Effector memory CD8-positive, alpha-beta T cell (primary cell): ENCODE measurements at regions not wholly inside any gene's neighbourhood (a gene's known extent, or its start where the extent isn't known, plus 50 kb on each side); places are given as distances from the start of the nearest gene placed in this dataset.
"Not testable (repeated sequence)": the region's sequence is repeated elsewhere in the genome, so short reads cannot be mapped to it uniquely, and the experiment has no call there.

ENCODE experiments used
- ATAC-seq: fragments of 150-1000 bp; cut with Tn5 transposase; replicated peaks from 2 replicates; pipeline ENCODE4 v1.10.0; 2021; ENCODE audit warnings: mild to moderate bottlenecking, moderate library complexity
- DNase-seq, 3 experiments: peaks; one replicate each; pipeline ENCODE4 v3.0.0; 2021
- H3K27ac Mint-ChIP-seq, 2 donors: one replicate each; pipeline ENCODE4 v1.8.0; 2022; ENCODE audit warnings: mild to moderate bottlenecking in 2 of 2, mixed read lengths in 2 of 2, moderate library complexity in 2 of 2
- H3K27me3 Mint-ChIP-seq, 2 donors: one replicate each; pipeline ENCODE4 v1.8.0; 2022; ENCODE audit warnings: mixed read lengths in 2 of 2
- H3K36me3 Mint-ChIP-seq: one replicate; pipeline ENCODE4 v1.8.0; 2022; ENCODE audit warnings: mild to moderate bottlenecking, moderate library complexity, mixed read lengths; ENCODE audit not compliant: insufficient read depth
- H3K4me1 Mint-ChIP-seq, 2 donors: one replicate each; pipeline ENCODE4 v1.8.0; 2022; ENCODE audit warnings: low read depth in 2 of 2, mixed read lengths in 2 of 2
- H3K4me3 Mint-ChIP-seq, 2 donors: one replicate each; pipeline ENCODE4 v1.8.0; 2022; ENCODE audit warnings: mild to moderate bottlenecking in 2 of 2, mixed read lengths in 2 of 2, moderate library complexity in 2 of 2
- H3K9me3 Mint-ChIP-seq, 2 donors: one replicate each; pipeline ENCODE4 v1.8.0; 2022; ENCODE audit warnings: mixed read lengths in 2 of 2

- no peaks in the 10 kb centered on the region for H3K4me1 Mint-ChIP-seq
- ATAC-seq (no peak), DNase-seq (no peak)
- H3K27me3 Mint-ChIP-seq: no peaks in the 10 kb centered on the region
- H3K36me3 Mint-ChIP-seq: no peaks in the 10 kb centered on the region
- H3K27ac Mint-ChIP-seq: no peak overlapping the region
- peaks cover 6 to 21% of the 10 kb centered on the region in 2 donors for H3K9me3 Mint-ChIP-seq
- H3K4me3 Mint-ChIP-seq: no peak overlapping the region
These were observed 475.5 kb downstream of the AACS start for GRCh38 chr12:125540580-125541204.

DNA sequence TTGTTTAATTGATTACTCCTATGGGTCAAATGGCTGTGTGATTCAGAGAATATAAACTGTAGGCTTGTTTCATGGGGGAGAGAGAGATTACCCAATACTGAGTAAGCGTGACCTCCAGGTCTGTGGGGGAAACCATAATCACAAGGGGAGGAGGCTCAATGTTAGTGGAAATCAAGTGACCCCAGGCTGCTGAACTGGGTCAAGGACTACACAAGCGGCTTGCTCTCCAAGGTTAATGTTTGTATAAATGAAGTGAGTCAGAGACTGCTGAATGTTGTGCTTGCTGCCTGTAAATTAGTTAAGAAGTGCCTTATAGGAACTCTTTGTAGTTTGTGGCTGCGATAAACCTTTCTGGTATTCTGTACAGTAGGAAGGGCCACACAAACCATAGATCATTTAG, 479.7 kb downstream of the AACS start:
- H3K4me1 Mint-ChIP-seq: no peaks in the 10 kb centered on the region
- DNase-seq (no peak), ATAC-seq (no peak)
- no peaks in the 10 kb centered on the region for H3K27me3 Mint-ChIP-seq
- no peak overlapping the region for H3K4me3 Mint-ChIP-seq
- peaks cover 3 to 11% of the 10 kb centered on the region in 2 donors for H3K9me3 Mint-ChIP-seq
- no peaks in the 10 kb centered on the region for H3K36me3 Mint-ChIP-seq
- no peak overlapping the region for H3K27ac Mint-ChIP-seq

DNA sequence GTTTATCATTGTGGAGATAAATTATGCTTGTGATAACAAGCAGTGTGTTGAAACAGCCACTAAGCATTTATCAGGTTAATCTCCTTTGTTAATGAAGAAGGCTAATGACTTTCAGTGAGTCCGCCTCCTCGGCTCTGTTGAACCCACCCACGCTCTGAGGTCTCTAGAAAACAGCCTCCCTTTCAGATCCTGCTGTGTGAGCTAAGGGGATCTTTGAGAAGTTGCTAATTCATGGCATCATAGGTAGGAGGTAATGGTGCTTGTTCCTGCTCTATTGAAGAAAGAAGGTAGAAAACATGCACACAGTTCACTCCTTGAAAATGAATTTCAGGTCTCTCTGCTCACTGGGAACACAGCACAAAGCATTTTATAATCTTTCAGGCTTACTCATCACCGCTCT, 483.9 kb downstream of the AACS start:
- no peak for DNase-seq
- H3K4me1 Mint-ChIP-seq: no peaks in the 10 kb centered on the region

DNA sequence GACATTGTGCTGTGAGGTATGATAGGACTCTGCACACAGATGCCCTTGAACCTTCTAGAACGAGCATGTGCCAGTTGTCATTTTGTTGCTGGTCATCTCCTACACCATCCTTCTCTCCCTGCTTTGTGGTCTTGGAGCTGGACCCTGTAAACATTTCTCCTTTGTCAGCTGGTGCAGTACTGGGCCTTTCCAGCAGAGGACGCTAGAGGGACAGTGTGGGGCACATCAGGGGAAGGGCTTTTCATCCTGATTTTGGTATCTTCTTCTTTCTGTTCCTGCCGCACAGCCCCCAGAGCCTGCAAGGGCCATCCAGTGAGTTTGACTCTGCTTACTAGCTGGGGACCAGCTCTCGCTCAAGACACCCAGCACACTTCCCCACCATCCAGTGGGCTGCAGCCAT, 484.6 kb downstream of the AACS start:
- Mint-ChIP-seq H3K27me3 (no peaks in the 10 kb centered on the region), H3K4me3 (no peak overlapping the region)
- no peak for ATAC-seq

More for the DNA sequence above, 483.9 kb downstream of the AACS start:
- Mint-ChIP-seq H3K4me3 (no peak overlapping the region), H3K9me3 (peaks cover 3 to 21% of the 10 kb centered on the region in 2 donors), H3K36me3 (no peaks in the 10 kb centered on the region), H3K27ac (no peak overlapping the region), H3K27me3 (no peaks in the 10 kb centered on the region)
- ATAC-seq: no peak

DNA sequence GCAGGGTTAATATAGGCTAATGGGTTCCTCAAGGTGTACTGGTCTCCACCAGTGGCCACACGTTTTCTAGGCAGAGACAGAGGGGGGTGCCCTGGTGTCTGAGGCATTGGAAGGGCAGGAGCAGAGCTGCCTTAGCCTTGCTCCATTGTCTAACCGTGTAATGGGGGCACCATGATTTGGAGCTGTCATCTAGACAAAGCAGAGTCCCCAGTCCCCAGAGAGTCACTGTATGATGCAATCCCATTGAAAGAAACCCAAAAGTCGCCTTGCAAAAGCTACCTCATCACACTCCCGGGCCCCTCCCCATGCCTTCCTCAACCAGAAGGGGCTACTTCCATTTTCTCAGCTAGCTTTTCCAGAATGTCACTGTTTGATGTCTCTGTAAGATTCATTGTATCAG, 487.1 kb downstream of the AACS start:
- no peak overlapping the region for H3K27ac Mint-ChIP-seq
- no peak overlapping the region for H3K4me3 Mint-ChIP-seq
- DNase-seq (no peak), ATAC-seq (no peak)
- H3K27me3 Mint-ChIP-seq: no peaks in the 10 kb centered on the region
- no peaks in the 10 kb centered on the region for H3K4me1 Mint-ChIP-seq
- peaks cover 3 to 10% of the 10 kb centered on the region in 2 donors for H3K9me3 Mint-ChIP-seq
- no peaks in the 10 kb centered on the region for H3K36me3 Mint-ChIP-seq

More for the DNA sequence above, 484.6 kb downstream of the AACS start:
- DNase-seq: no peak
- H3K4me1 Mint-ChIP-seq: no peaks in the 10 kb centered on the region
- peaks cover 3 to 14% of the 10 kb centered on the region in 2 donors for H3K9me3 Mint-ChIP-seq
- H3K27ac Mint-ChIP-seq: no peak overlapping the region
- no peaks in the 10 kb centered on the region for H3K36me3 Mint-ChIP-seq

GRCh38 chr12:125561008-125561407, 495.8 kb downstream of the AACS start:
- H3K36me3 Mint-ChIP-seq, DNase-seq, H3K4me1 Mint-ChIP-seq, H3K27ac Mint-ChIP-seq, H3K4me3 Mint-ChIP-seq, H3K9me3 Mint-ChIP-seq, H3K27me3 Mint-ChIP-seq, ATAC-seq: not testable (repeated sequence)

DNA sequence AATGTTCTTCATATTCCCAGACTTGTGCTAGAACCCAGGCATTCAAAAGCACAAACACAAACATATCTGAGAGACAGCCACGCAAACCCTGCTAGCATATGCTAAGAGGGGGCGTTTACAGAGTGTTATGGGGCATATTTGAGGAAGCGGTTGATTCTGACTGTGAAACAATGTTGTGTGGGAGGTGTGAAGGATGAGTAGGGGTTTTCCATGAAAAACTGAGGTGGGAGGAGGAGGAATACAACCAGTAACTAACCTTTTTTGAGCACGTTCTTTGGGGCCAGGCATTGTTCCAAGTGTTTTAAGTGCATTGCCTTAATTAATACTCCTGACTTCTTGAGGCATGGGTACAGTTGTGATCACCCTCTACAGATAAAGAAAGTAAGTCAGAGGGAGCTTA, 499.5 kb downstream of the AACS start:
- peaks cover 0 to 4% of the 10 kb centered on the region in 2 donors for H3K9me3 Mint-ChIP-seq
- DNase-seq: no peak
- H3K27ac Mint-ChIP-seq: no peak overlapping the region
- ATAC-seq: no peak
- no peaks in the 10 kb centered on the region for H3K4me1 Mint-ChIP-seq
- H3K4me3 Mint-ChIP-seq: no peak overlapping the region
- peaks cover 0 to 6% of the 10 kb centered on the region in 2 donors for H3K27me3 Mint-ChIP-seq
- peaks cover 3% of the 10 kb centered on the region for H3K36me3 Mint-ChIP-seq

GRCh38 chr12:125567581-125567980, 502.3 kb downstream of the AACS start:
- ATAC-seq (no peak), DNase-seq (no peak)
- no peaks in the 10 kb centered on the region for H3K4me1 Mint-ChIP-seq
- H3K27ac Mint-ChIP-seq: no peak overlapping the region
- peaks cover 0 to 4% of the 10 kb centered on the region in 2 donors for H3K9me3 Mint-ChIP-seq
- H3K27me3 Mint-ChIP-seq: peaks cover 0 to 6% of the 10 kb centered on the region in 2 donors
- H3K36me3 Mint-ChIP-seq: peaks cover 3% of the 10 kb centered on the region
- no peak overlapping the region for H3K4me3 Mint-ChIP-seq

- H3K36me3 Mint-ChIP-seq: peaks cover 3% of the 10 kb centered on the region
These were observed 503.1 kb downstream of the AACS start for GRCh38 chr12:125568306-125568705.

GRCh38 chr12:125573271-125573670, 508.0 kb downstream of the AACS start:
- DNase-seq (no peak), ATAC-seq (no peak)
- Mint-ChIP-seq H3K4me3 (no peak overlapping the region), H3K4me1 (no peaks in the 10 kb centered on the region), H3K27me3 (peaks cover 0 to 1% of the 10 kb centered on the region in 2 donors), H3K36me3 (no peaks in the 10 kb centered on the region), H3K9me3 (peaks cover 0 to 4% of the 10 kb centered on the region in 2 donors), H3K27ac (no peak overlapping the region)

More at GRCh38 chr12:125568306-125568705, 503.1 kb downstream of the AACS start:
- no peak overlapping the region for H3K27ac Mint-ChIP-seq
- H3K4me1 Mint-ChIP-seq: no peaks in the 10 kb centered on the region
- ATAC-seq (no peak), DNase-seq (no peak)
- H3K4me3 Mint-ChIP-seq: no peak overlapping the region
- H3K9me3 Mint-ChIP-seq: peaks cover 0 to 4% of the 10 kb centered on the region in 2 donors
- H3K27me3 Mint-ChIP-seq: peaks cover 0 to 6% of the 10 kb centered on the region in 2 donors

GRCh38 chr12:125577334-125577733, 512.1 kb downstream of the AACS start:
- Mint-ChIP-seq H3K4me1 (no peaks in the 10 kb centered on the region), H3K27ac (no peak overlapping the region), H3K4me3 (no peak overlapping the region), H3K36me3 (no peaks in the 10 kb centered on the region), H3K9me3 (peaks cover 0 to 9% of the 10 kb centered on the region in 2 donors), H3K27me3 (no peaks in the 10 kb centered on the region)
- ATAC-seq: no peak
- no peak for DNase-seq

DNA sequence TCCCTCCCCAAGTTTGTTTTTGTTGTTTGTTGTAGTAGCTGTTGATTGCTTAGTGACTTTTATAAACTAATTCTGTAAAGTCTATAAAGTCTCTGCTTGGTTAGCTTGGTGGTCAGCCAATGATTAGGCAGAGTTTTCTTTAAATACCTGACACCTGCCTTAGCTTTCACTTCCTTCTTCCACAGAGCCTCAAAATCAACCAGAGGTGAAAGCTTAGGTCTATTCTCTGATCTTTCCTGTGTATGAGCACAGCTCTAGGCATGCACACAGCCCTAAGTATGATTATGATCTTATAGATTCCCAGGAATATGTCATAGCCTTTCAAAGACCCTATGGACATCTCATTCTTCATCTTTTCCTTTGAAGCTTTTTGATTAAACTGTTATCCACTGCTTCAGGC, 514.7 kb downstream of the AACS start:
- H3K4me3 Mint-ChIP-seq: no peak overlapping the region
- no peaks in the 10 kb centered on the region for H3K36me3 Mint-ChIP-seq
- ATAC-seq (no peak), DNase-seq (no peak)
- no peaks in the 10 kb centered on the region for H3K4me1 Mint-ChIP-seq
- no peak overlapping the region for H3K27ac Mint-ChIP-seq
- peaks cover 0 to 11% of the 10 kb centered on the region in 2 donors for H3K27me3 Mint-ChIP-seq
- H3K9me3 Mint-ChIP-seq: peaks cover 0 to 9% of the 10 kb centered on the region in 2 donors

DNA sequence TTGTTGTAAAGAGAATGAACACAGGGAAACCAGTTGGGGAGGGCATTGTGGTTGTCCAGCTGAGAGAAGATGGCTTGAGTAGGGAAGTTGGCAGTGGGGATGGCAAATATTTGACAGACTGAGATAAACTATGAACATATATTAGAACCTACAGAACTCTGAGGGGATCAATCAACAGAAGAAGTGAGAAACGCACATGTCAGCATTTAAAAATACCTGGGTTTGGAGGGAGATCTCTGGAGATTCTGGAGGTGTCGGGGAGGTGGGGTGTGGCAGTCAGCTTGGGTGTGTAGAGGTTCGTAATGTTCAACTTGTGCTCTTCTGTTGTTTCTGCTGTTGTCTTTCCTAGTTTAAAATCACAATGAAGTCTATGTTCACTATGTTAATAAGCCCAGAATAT, 517.8 kb downstream of the AACS start:
- Mint-ChIP-seq H3K27ac (no peak overlapping the region), H3K4me3 (no peak overlapping the region), H3K9me3 (peaks cover 0 to 10% of the 10 kb centered on the region in 2 donors), H3K27me3 (peaks cover 0 to 11% of the 10 kb centered on the region in 2 donors), H3K36me3 (no peaks in the 10 kb centered on the region), H3K4me1 (no peaks in the 10 kb centered on the region)
- ATAC-seq: no peak
- no peak for DNase-seq

GRCh38 chr12:125586441-125586840, 521.2 kb downstream of the AACS start:
- ATAC-seq: no peak
- H3K4me1 Mint-ChIP-seq: no peaks in the 10 kb centered on the region
- H3K27ac Mint-ChIP-seq: no peak overlapping the region
- no peaks in the 10 kb centered on the region for H3K36me3 Mint-ChIP-seq
- H3K4me3 Mint-ChIP-seq: no peak overlapping the region
- no peak for DNase-seq
- peaks cover 0 to 11% of the 10 kb centered on the region in 2 donors for H3K27me3 Mint-ChIP-seq
- peaks cover 0 to 5% of the 10 kb centered on the region in 2 donors for H3K9me3 Mint-ChIP-seq
